K562 (cell line): ENCODE measurements at regions not wholly inside any gene's neighbourhood (a gene's known extent, or its start where the extent isn't known, plus 50 kb on each side); places are given as distances from the start of the nearest gene placed in this dataset.

ENCODE experiments used
- ATAC-seq: fragments of 200-7000 bp; cut with Tn5 transposase; 3 replicates; pipeline ENCODE4 v1.9.1; 2020; ENCODE audit warnings: moderate library complexity
- BruUV-seq: library from RNA; stranded (reverse); fragments of 400-500 nt; replicated peaks from 2 replicates; lab custom pipeline; 2021; lab: Mats Ljungman, UMichigan
- CTCF ChIA-PET: fragments of 300-600 bp; formaldehyde crosslinking; extraction: SDS; loops from one replicate; lab custom pipeline; 2021; ENCODE audit warnings: low intra/inter-chr PET ratio; lab: Yijun Ruan, JAX
- POLR2A ChIA-PET: fragments of 300-600, 350-650 bp; sonication (Branson Sonifier 250); formaldehyde crosslinking; extraction: SDS; loops from one replicate; lab custom pipeline; 2021; ENCODE audit warnings: antibody characterized with exemption, inconsistent platforms; lab: Yijun Ruan, JAX
- DNase-seq, 4 experiments: peaks; one replicate each; pipeline versions ENCODE4 v3.0.0 to v3.0.0-alpha.2; 2011 to 2018; ENCODE audit warnings: low spot score in 3 of 4, mixed read lengths in 3 of 4; ENCODE audit errors: extremely low read depth in 1 of 4
- FAIRE-seq: peaks from 2 replicates; lab custom pipeline; 2011; peaks lifted over from hg19 to GRCh38; lab: Jason Lieb, UNC
- H2AFZ ChIP-seq: 2 replicates; pipeline ENCODE4 v1.6.0; 2011; ENCODE audit warnings: low read depth, low read length, control low read depth, inconsistent platforms
- H3K27ac ChIP-seq: fragments of 200-600 bp; 3 replicates; pipeline ENCODE4 v1.8.0; 2011; ENCODE audit warnings: low read depth, mild to moderate bottlenecking, control low read depth, inconsistent platforms, low read length, moderate library complexity, mixed read lengths; ENCODE audit errors: extremely low read depth
- H3K27me3 ChIP-seq, 2 experiments: fragments of 300-600 bp in 1 of 2; 2 replicates in 1 of 2; 3 replicates in 1 of 2; pipeline versions ENCODE4 v1.6.0 to v1.8.0; 2011; ENCODE audit warnings: inconsistent platforms in 2 of 2, low read length in 2 of 2, mild to moderate bottlenecking in 1 of 2, mixed read lengths in 1 of 2, moderate library complexity in 1 of 2; ENCODE audit not compliant: control insufficient read depth in 2 of 2, insufficient read depth in 2 of 2
- H3K36me3 ChIP-seq: fragments of 300-600 bp; 3 replicates; pipeline ENCODE4 v1.8.0; 2011; ENCODE audit warnings: mild to moderate bottlenecking, low read length, inconsistent platforms; ENCODE audit not compliant: control insufficient read depth, insufficient read depth
- H3K4me1 ChIP-seq, 2 experiments: fragments of 200-600 bp in 1 of 2; replicated peaks in 1 of 2; 2 replicates in 1 of 2; 3 replicates in 1 of 2; pipeline versions ENCODE4 v1.5.1 to v1.8.0; 2011; ENCODE audit warnings: inconsistent platforms in 2 of 2, low read length in 2 of 2, mild to moderate bottlenecking in 1 of 2, mixed read lengths in 1 of 2, moderate library complexity in 1 of 2; ENCODE audit not compliant: control insufficient read depth in 2 of 2, insufficient read depth in 2 of 2
- H3K4me2 ChIP-seq: 2 replicates; pipeline ENCODE4 v1.6.1; 2011; ENCODE audit warnings: low read length, control low read depth, inconsistent platforms, mixed read lengths; ENCODE audit not compliant: insufficient read depth
- H3K4me3 ChIP-seq: fragments of 200-600 bp; sonication (generic), shearing (Covaris generic); 2 replicates; pipeline ENCODE4 v1.5.1; 2016; ENCODE audit warnings: control low read depth, inconsistent platforms
- H3K79me2 ChIP-seq: fragments of 200-600 bp; 3 replicates; pipeline ENCODE4 v1.8.0; 2011; ENCODE audit warnings: low read length, inconsistent platforms; ENCODE audit not compliant: control insufficient read depth, insufficient read depth
- H3K9ac ChIP-seq, 2 experiments: 2 replicates each; pipeline versions ENCODE4 v1.6.0 to v1.6.1; 2011; ENCODE audit warnings: low read depth in 2 of 2, low read length in 2 of 2, control low read depth in 1 of 2, inconsistent platforms in 1 of 2, mild to moderate bottlenecking in 1 of 2, mixed read lengths in 1 of 2; ENCODE audit not compliant: insufficient read depth in 1 of 2
- H3K9me1 ChIP-seq: one replicate; pipeline ENCODE4 v1.6.0; 2011; ENCODE audit warnings: inconsistent platforms, mild to moderate bottlenecking, low read length, moderate library complexity; ENCODE audit not compliant: control insufficient read depth, insufficient read depth
- H3K9me3 ChIP-seq: replicated peaks from 2 replicates; pipeline ENCODE4 v1.5.1; 2011; ENCODE audit warnings: low read depth, low read length, inconsistent platforms; ENCODE audit not compliant: control insufficient read depth, insufficient read depth
- H4K20me1 ChIP-seq: replicated peaks from 2 replicates; pipeline ENCODE4 v1.6.1; 2011; ENCODE audit warnings: low read length, inconsistent platforms, mixed read lengths; ENCODE audit not compliant: control insufficient read depth, insufficient read depth
- EHMT2 ChIP-seq: fragments of 450-650 bp; IDR thresholded peaks from 2 replicates; pipeline ENCODE4 v1.6.1; 2018; ENCODE audit warnings: antibody characterized with exemption
- HNRNPUL1 ChIP-seq: fragments of 200-400 bp; formaldehyde crosslinking; IDR thresholded peaks from 2 replicates; pipeline ENCODE4 v1.6.1; 2017; ENCODE audit warnings: low read length
- MCM3 ChIP-seq: fragments of 450-650 bp; IDR thresholded peaks from 2 replicates; pipeline ENCODE4 v1.6.1; 2016
- MTA3 ChIP-seq: fragments of 450-650 bp; formaldehyde crosslinking; IDR thresholded peaks from 2 replicates; pipeline ENCODE4 v1.6.1; 2017; ENCODE audit warnings: mild to moderate bottlenecking, borderline replicate concordance
- MXI1 ChIP-seq: IDR thresholded peaks from 2 replicates; pipeline ENCODE4 v1.6.1; 2011; ENCODE audit warnings: low read depth, mild to moderate bottlenecking, improper control_type of control experiment, low read length
- TGIF2 ChIP-seq: sonication (generic); formaldehyde crosslinking; IDR thresholded peaks from 2 replicates; pipeline ENCODE4 v1.8.1; 2022; ENCODE audit warnings: mild to moderate bottlenecking, missing genetic modification reagents, moderate library complexity
- XRCC3 ChIP-seq: fragments of 450-650 bp; IDR thresholded peaks from 2 replicates; pipeline ENCODE4 v1.6.1; 2017; ENCODE audit warnings: mild to moderate bottlenecking, moderate library complexity
- WGBS: fragments of 100-300 bp; shearing (Covaris generic); methylation state at CpG from one replicate; pipeline ENCODE4 v1.1.6; 2016; ENCODE audit warnings: low coverage, mixed read lengths; ENCODE audit not compliant: insufficient coverage; ENCODE audit errors: missing lambda C conversion rate; 5-methylcytosine and 5-hydroxymethylcytosine counted together
- in situ Hi-C: fragments of 300-500 bp; cut with MboI; formaldehyde crosslinking; loops from 4 replicates; pipeline ENCODE4 v1.15.0; 2018; ENCODE audit warnings: inconsistent platforms, mixed read lengths
- intact Hi-C: fragments of 100-400 bp; cut with micrococcal nuclease; formaldehyde crosslinking; loops from 2 replicates; pipeline ENCODE4 v1.14.2; 2022
- TF ChIP-seq, protein P1 (sequence below): fragments of 450-650 bp; IDR thresholded peaks from 2 replicates; pipeline ENCODE4 v1.6.1; 2018; ENCODE audit not compliant: partially characterized antibody

DNA sequence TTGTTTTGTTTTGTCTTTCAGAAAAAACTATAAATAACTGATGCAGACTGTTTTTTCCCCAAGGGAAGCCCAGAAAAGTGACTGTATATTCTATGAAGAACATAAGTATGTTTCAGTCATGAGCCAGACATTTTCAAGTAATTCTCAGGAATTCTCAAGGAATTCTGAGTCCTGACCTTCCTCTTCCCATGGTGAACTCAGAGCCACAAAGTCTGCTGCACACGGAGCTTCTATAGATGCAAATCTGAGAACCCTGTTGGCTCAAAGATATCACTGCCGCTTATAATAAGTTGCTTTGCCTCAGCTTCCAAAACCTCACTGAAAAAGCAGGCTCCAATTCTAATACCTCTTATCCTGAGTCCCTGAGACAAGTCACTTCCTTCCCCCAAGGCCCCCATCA lies 418.5 kb upstream of the RUNX1 start:
- intact Hi-C loops: no loop called here
- CTCF ChIA-PET: no interaction called here
- no peaks in the 10 kb centered on the region for H3K36me3 ChIP-seq
- H3K9ac ChIP-seq: no peak overlapping the region
- in situ Hi-C loops: no loop called here
- no peak for TF ChIP-seq MXI1
- no peak for TF ChIP-seq HNRNPUL1
- TF ChIP-seq EHMT2: no peak
- no peak for TF ChIP-seq XRCC3
- TF ChIP-seq, protein P1, sequence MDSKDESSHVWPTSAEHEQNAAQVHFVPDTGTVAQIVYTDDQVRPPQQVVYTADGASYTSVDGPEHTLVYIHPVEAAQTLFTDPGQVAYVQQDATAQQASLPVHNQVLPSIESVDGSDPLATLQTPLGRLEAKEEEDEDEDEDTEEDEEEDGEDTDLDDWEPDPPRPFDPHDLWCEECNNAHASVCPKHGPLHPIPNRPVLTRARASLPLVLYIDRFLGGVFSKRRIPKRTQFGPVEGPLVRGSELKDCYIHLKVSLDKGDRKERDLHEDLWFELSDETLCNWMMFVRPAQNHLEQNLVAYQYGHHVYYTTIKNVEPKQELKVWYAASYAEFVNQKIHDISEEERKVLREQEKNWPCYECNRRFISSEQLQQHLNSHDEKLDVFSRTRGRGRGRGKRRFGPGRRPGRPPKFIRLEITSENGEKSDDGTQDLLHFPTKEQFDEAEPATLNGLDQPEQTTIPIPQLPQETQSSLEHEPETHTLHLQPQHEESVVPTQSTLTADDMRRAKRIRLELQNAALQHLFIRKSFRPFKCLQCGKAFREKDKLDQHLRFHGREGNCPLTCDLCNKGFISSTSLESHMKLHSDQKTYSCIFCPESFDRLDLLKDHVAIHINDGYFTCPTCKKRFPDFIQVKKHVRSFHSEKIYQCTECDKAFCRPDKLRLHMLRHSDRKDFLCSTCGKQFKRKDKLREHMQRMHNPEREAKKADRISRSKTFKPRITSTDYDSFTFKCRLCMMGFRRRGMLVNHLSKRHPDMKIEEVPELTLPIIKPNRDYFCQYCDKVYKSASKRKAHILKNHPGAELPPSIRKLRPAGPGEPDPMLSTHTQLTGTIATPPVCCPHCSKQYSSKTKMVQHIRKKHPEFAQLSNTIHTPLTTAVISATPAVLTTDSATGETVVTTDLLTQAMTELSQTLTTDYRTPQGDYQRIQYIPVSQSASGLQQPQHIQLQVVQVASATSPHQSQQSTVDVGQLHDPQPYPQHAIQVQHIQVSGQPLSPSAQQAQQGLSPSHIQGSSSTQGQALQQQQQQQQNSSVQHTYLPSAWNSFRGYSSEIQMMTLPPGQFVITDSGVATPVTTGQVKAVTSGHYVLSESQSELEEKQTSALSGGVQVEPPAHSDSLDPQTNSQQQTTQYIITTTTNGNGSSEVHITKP: no peak
- no peak for TF ChIP-seq MCM3
- no peak for TF ChIP-seq TGIF2 (CRISPR knock-in tag)
- no peak for TF ChIP-seq MTA3
- H3K27me3 ChIP-seq: no peaks in the 10 kb centered on the region
- H3K27ac ChIP-seq: no peak overlapping the region
- no peak for ATAC-seq
- no peaks in the 10 kb centered on the region for H3K79me2 ChIP-seq
- DNase-seq: no peak
- POLR2A ChIA-PET: interaction anchor here (0.8 kb wide), 1 partner anchor 22 kb away, joined by 3 read pairs; no protein-coding TSS in a partner anchor
- no peak for FAIRE-seq
- H3K4me1 ChIP-seq: peaks cover 3 to 23% of the 10 kb centered on the region in 2 experiments; a peak in 4 of 5 replicates
- H3K9me1 ChIP-seq: no peaks in the 10 kb centered on the region
- H3K4me2 ChIP-seq: no peak overlapping the region
- 45% methylated on average over 2 of the region's 2 CpGs for WGBS
- no peak overlapping the region for H3K4me3 ChIP-seq
- 0 out of 2 replicates have a peak, but pooled peaks cover 3% of the 10 kb centered on the region for H3K9me3 ChIP-seq
- H2AFZ ChIP-seq: no peak overlapping the region
- no peaks in the 10 kb centered on the region for H4K20me1 ChIP-seq
- BruUV-seq: no TSS peak
